ENCODE measurements at regions not wholly inside any gene's neighbourhood (a gene's known extent, or its start where the extent isn't known, plus 50 kb on each side); places are given as distances from the start of the nearest gene placed in this dataset.

DNA sequence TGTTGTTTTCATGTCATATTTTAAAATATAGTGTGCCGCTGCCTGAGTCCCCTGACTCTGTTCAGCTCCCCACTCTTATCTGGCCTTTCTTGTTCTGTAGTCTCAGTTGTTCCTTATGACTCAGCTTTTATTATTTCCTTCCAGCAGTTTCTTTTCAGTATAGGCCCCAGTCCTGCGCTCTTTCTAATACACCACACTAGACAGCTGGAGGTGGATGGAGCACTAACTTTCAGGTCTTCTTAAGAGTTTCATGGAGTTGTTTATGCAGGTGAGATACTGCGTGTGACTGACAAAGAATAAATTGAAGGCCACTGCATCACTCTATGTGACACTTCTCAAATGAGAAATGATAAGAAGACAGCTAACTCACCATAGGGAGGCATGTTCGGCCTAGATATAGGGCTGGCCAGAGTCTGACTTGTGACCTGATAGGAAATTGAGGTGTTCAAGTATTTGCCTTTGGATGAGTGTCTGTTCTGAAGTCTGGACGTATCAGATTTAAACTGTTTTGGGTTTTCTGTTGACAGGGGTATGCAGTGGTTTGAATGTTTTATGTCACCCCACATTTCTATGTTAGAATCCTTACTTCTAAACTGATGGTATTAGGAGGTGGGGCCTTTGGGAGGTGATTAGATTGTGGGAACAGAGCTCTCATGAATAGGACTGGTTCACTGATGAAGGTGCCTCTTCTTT, 60.8 kb upstream of the CLMN start:
- DNase-seq = no peak

DNA sequence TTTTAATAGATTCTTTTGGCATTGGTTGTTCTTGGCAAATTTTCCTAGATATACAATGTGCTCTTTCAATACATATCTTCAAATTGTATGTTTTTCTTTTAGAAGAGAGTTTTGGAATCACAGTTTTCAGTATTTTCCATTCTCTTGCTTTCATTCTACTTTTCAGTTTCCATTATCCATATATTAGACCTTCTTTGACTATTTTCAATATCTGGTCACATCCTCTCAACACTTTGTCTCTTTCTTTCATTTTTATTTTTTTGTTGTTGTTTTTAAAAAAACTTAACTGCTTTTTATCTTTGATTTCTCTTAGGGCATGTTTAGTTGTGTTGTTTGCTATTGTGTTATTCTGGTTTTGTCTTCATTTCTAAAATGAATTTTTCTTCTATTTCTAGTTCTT, 59.9 kb upstream of the CLMN start:
- no peak for DNase-seq

DNA sequence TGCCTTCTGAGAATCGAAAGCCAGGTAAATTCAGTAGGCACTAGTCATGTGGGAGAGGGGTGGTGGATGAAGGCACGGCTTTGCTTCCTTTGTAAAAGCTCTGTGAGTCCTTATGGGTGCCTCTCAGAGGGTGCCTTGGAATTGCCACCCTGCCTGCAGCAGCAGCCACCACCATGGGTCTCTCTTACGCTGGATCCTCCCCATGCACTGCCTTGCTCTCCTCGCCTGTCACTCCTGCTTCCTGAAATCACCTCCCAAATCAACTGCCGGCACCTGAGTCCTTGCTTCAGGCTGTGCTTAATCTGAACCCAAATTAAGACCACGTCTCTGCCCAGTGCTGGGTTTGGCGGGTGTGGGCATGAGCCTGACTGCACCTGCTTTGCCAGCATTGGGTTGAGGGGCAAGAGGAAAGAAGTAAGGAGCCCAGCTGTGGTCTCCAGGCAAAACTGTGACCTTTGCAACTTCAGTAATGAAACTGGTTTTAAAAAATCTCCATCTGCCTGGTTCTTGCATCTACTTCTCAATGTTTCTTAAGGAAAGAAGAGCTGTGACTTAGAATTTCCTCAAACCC, 55.9 kb upstream of the CLMN start:
- no peak for DNase-seq

DNA sequence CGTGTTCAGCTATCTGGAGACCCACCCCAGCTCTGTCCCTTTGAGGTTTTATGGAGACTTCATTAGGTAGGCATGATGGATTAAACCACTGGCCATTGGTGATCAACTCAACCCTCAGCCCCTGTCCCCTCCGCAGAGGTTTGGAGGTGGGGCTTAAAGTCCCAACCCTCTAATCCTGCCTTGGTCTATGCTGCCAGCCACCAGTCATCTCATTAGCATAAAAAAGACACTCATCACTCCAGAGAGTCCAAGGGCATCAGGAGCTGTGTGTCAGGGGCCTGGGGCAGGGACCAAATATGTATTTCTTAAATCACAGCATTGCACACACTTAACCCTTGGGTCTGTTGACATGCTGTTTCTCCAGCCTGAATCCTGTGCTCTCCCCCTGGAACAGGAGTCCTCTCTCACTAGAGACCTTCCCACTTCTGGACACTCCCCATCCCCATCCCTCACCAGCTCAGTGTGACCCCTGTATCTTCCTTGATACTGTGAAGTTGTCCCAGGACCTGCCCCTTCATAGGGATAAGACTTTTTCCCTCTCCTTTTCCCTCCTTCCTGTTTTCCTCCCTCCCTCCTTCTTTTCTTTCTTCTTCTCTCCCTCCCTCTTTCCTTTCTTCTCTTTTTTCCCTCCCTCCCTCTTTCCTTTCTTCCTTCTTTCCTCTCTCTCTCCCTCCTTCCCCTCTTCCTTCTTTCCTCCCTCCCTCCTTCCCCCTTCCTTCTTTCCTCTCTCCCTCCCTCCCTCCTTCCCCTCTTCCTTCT, 54.7 kb upstream of the CLMN start:
- DNase-seq = no peak

DNA sequence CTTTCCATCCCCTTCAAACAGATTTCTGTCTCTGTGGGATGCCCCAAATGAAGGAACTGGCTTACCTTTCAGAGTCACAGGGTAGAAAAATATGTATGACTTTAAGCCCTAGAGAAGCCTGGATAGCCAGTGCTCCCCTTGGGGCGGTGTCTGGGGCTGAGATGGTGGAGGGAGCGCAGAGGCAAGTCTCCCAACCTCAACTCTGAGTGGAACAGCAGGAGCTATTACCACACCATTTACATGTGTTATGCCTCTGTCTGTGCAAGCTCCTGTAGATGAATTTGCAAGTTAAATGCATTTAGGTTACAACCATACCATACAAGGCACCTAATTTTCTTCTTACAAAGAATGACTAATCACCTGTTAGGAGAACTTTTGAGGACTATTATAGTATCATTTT, 50.4 kb upstream of the CLMN start:
- no peak for DNase-seq

Measured in activated CD4-positive, alpha-beta T cell treated with anti-CD3 and anti-CD28 coated beads for 1 hour (primary cell).